ENCODE measurements at regions not wholly inside any gene's neighbourhood (a gene's known extent, or its start where the extent isn't known, plus 50 kb on each side); places are given as distances from the start of the nearest gene placed in this dataset.

- Histone ChIP-seq H3K56ac (ENCODE audit: insufficient read length, low read depth, low read length) (no peak overlapping the region), H4K8ac (replicated peaks; ENCODE audit: insufficient read length, low read depth, low read length) (no peak overlapping the region), H2BK5ac (ENCODE audit: insufficient read length, low read length) (no peak overlapping the region), H2BK15ac (ENCODE audit: low read depth, low read length) (no peak overlapping the region), H3K27me3 (ENCODE audit: insufficient read depth, low read length) (no peaks in the 10 kb centered on the region), H3K79me1 (ENCODE audit: insufficient read depth, low read depth, low read length, poor library complexity, severe bottlenecking) (no peaks in the 10 kb centered on the region), H3K4me1 (ENCODE audit: insufficient read depth, low read length) (no peaks in the 10 kb centered on the region), H4K5ac (ENCODE audit: insufficient read length, low read depth, low read length) (no peak overlapping the region), H3K4me2 (ENCODE audit: insufficient read depth, insufficient read length, low read length) (no peak overlapping the region), H4K20me1 (ENCODE audit: control insufficient read depth, insufficient read depth, insufficient read length) (no peaks in the 10 kb centered on the region), H3T11ph (ENCODE audit: low read length) (no peak overlapping the region), H3K18ac (ENCODE audit: insufficient read length, low read depth, low read length) (no peak overlapping the region), H3K79me2 (ENCODE audit: insufficient read depth, low read length) (no peaks in the 10 kb centered on the region), H2AK5ac (ENCODE audit: insufficient read length, low read length) (no peak overlapping the region), H3K14ac (ENCODE audit: insufficient read depth, low read length) (no peak overlapping the region), H3K23ac (ENCODE audit: insufficient read length, low read depth, low read length) (no peak overlapping the region), H3K27ac (ENCODE audit: insufficient read length, low read depth, low read length) (no peak overlapping the region), H2BK12ac (ENCODE audit: insufficient read length, low read depth, low read length) (no peak overlapping the region), H2AFZ (ENCODE audit: low read length) (no peak overlapping the region), H3K23me2 (ENCODE audit: insufficient read length, low read depth, low read length, poor library complexity, severe bottlenecking) (no peaks in the 10 kb centered on the region), H4K91ac (ENCODE audit: insufficient read length, low read depth, low read length) (no peak overlapping the region), H2BK120ac (ENCODE audit: low read depth, low read length, poor library complexity, severe bottlenecking) (no peak overlapping the region), H3K4ac (ENCODE audit: low read depth, low read length) (no peak overlapping the region), H3K9me3 (ENCODE audit: control insufficient read depth, low read depth, low read length) (no peaks in the 10 kb centered on the region), H3K9ac (ENCODE audit: extremely low read depth, insufficient read length, low read length) (no peak overlapping the region), H2BK20ac (ENCODE audit: low read depth, low read length, poor library complexity, severe bottlenecking) (no peak overlapping the region)
- Mint-ChIP-seq H3K4me3 (no peak overlapping the region), H3K27me3 (ENCODE audit: low read depth) (no peaks in the 10 kb centered on the region; the same call in 1 of the 2 replicates), H3K27ac (no peak overlapping the region), H3K36me3 (ENCODE audit: insufficient read depth in 1 of 3, low read depth in 3 of 3) (no peaks in the 10 kb centered on the region), H3K9me3 (no peaks in the 10 kb centered on the region; a peak in 1 of 5 replicates), H3K4me1 (no peaks in the 10 kb centered on the region)
- no CpG with 5 or more reads among the region's 2 CpGs for WGBS (ENCODE audit: extremely low coverage, insufficient read length, low lambda C conversion rate)
- DNase-seq, result no peak
- TF ChIP-seq CTCF (conservative IDR thresholded peaks at IDR 0.05), result no peak
These were observed 56.6 kb upstream of the TNIK start for GRCh38 chr3:171516765-171517164.
